Panc1 (cell line): ENCODE measurements at regions not wholly inside any gene's neighbourhood (a gene's known extent, or its start where the extent isn't known, plus 50 kb on each side); places are given as distances from the start of the nearest gene placed in this dataset.
"Not testable (repeated sequence)": the region's sequence is repeated elsewhere in the genome, so short reads cannot be mapped to it uniquely, and the experiment has no call there.

Experiments used
- CTCF ChIP-seq: fragments of 450-650 bp; IDR thresholded peaks from 2 replicates; pipeline ENCODE4 v1.5.1; 2017; ENCODE audit warnings: mild to moderate bottlenecking
- TCF7L2 ChIP-seq: IDR thresholded peaks from 2 replicates; pipeline ENCODE4 v1.6.1; 2011; ENCODE audit warnings: mild to moderate bottlenecking, low read depth, low read length, inconsistent platforms

- not testable (repeated sequence) for TF ChIP-seq CTCF, TCF7L2
Observed at GRCh38 chr10:38209748-38210147, 115.6 kb downstream of the ZNF37A start.
